Neural progenitor cell (in vitro differentiated cells): ENCODE measurements at regions not wholly inside any gene's neighbourhood (a gene's known extent, or its start where the extent isn't known, plus 50 kb on each side); places are given as distances from the start of the nearest gene placed in this dataset.

Experiments
- DNase-seq: peaks from one replicate; pipeline ENCODE4 v3.0.0-alpha.2; 2016; ENCODE audit warnings: low spot score
- H2AFZ ChIP-seq: fragments of 200-600 bp; sonication (generic); replicated peaks from 2 replicates; pipeline ENCODE4 v1.6.1; 2016; ENCODE audit warnings: antibody characterized with exemption
- H3F3A ChIP-seq: fragments of 200-600 bp; sonication (generic); 2 replicates; pipeline ENCODE4 v1.6.1; 2016; ENCODE audit warnings: antibody characterized with exemption, low read depth
- H3K27ac ChIP-seq: fragments of 200-600 bp; sonication (generic); 2 replicates; pipeline ENCODE4 v1.5.1; 2016; ENCODE audit warnings: mild to moderate bottlenecking
- H3K27me3 ChIP-seq: fragments of 200-600 bp; sonication (generic); 2 replicates; pipeline ENCODE4 v1.6.1; 2016; ENCODE audit warnings: mild to moderate bottlenecking, moderate library complexity
- H3K36me3 ChIP-seq: fragments of 200-600 bp; sonication (generic); 2 replicates; pipeline ENCODE4 v1.5.1; 2016
- H3K4me1 ChIP-seq: fragments of 200-600 bp; sonication (generic); 2 replicates; pipeline ENCODE4 v1.6.1; 2016; ENCODE audit warnings: mixed run types
- H3K4me2 ChIP-seq: fragments of 200-600 bp; sonication (generic); 2 replicates; pipeline ENCODE4 v1.6.1; 2016
- H3K4me3 ChIP-seq: fragments of 200-600 bp; sonication (generic); 2 replicates; pipeline ENCODE4 v1.5.1; 2016
- H3K79me2 ChIP-seq: fragments of 200-600 bp; sonication (generic); 2 replicates; pipeline ENCODE4 v1.6.1; 2016; ENCODE audit warnings: low read depth
- H3K9ac ChIP-seq: fragments of 200-600 bp; sonication (generic); 2 replicates; pipeline ENCODE4 v1.6.1; 2016
- H3K9me3 ChIP-seq: fragments of 200-600 bp; sonication (generic); 2 replicates; pipeline ENCODE4 v1.5.1; 2016; ENCODE audit warnings: low read depth
- H4K20me1 ChIP-seq: fragments of 200-600 bp; sonication (generic); 2 replicates; pipeline ENCODE4 v1.6.1; 2016; ENCODE audit warnings: low read depth
- H3K27ac Mint-ChIP-seq: 3 replicates; pipeline ENCODE4 v1.8.0; 2021; ENCODE audit warnings: mixed read lengths
- H3K27me3 Mint-ChIP-seq: 2 replicates; pipeline ENCODE4 v1.8.0; 2022; ENCODE audit warnings: low read depth, mild to moderate bottlenecking, inconsistent platforms, moderate library complexity, mixed read lengths; ENCODE audit not compliant: insufficient read depth
- H3K36me3 Mint-ChIP-seq: 3 replicates; pipeline ENCODE4 v1.8.0; 2021; ENCODE audit warnings: mixed read lengths
- H3K4me1 Mint-ChIP-seq: 3 replicates; pipeline ENCODE4 v1.8.0; 2021; ENCODE audit warnings: mixed read lengths
- H3K4me3 Mint-ChIP-seq: 3 replicates; pipeline ENCODE4 v1.8.0; 2021; ENCODE audit warnings: mild to moderate bottlenecking, moderate library complexity, mixed read lengths
- H3K9me3 Mint-ChIP-seq: 3 replicates; pipeline ENCODE4 v1.8.0; 2020; ENCODE audit warnings: mixed read lengths
- CTCF ChIP-seq: fragments of 200-600 bp; sonication (generic); IDR thresholded peaks from 2 replicates; pipeline ENCODE4 v1.5.1; 2017; ENCODE audit warnings: antibody characterized with exemption, mild to moderate bottlenecking
- EZH2 ChIP-seq: fragments of 200-600 bp; sonication (generic); IDR thresholded peaks from 2 replicates; pipeline ENCODE4 v1.6.1; 2017; ENCODE audit warnings: antibody characterized with exemption, mild to moderate bottlenecking, moderate library complexity
- EZH2phosphoT487 ChIP-seq: fragments of 200-600 bp; sonication (generic); IDR thresholded peaks from 2 replicates; pipeline ENCODE4 v1.6.1; 2017; ENCODE audit warnings: antibody characterized with exemption

- H3K9ac ChIP-seq, result no peak overlapping the region
- no peaks in the 10 kb centered on the region for H4K20me1 ChIP-seq
Measured at GRCh38 chr13:73556128-73556527, 497.3 kb downstream of the KLF5 start.

GRCh38 chr13:73551736-73552135, 492.9 kb downstream of the KLF5 start:
- no peaks in the 10 kb centered on the region for H3K36me3 ChIP-seq
- no peaks in the 10 kb centered on the region for H4K20me1 ChIP-seq
- no peak overlapping the region for H3K4me2 ChIP-seq
- Mint-ChIP-seq H3K4me1 (no peaks in the 10 kb centered on the region), H3K27me3 (no peaks in the 10 kb centered on the region), H3K36me3 (no peaks in the 10 kb centered on the region), H3K27ac (no peak overlapping the region), H3K9me3 (no peaks in the 10 kb centered on the region), H3K4me3 (no peak overlapping the region)
- no peak overlapping the region for H3K9ac ChIP-seq
- no peaks in the 10 kb centered on the region for H3K27me3 ChIP-seq
- DNase-seq, result no peak
- H3K4me3 ChIP-seq, result no peak overlapping the region
- H3K4me1 ChIP-seq, result no peaks in the 10 kb centered on the region
- no peaks in the 10 kb centered on the region for H3K79me2 ChIP-seq
- H3F3A ChIP-seq, result no peaks in the 10 kb centered on the region
- TF ChIP-seq EZH2 (no peak), EZH2phosphoT487 (no peak)
- no peak overlapping the region for H3K27ac ChIP-seq
- H3K9me3 ChIP-seq, result no peaks in the 10 kb centered on the region
- no peak overlapping the region for H2AFZ ChIP-seq

More at GRCh38 chr13:73556128-73556527, 497.3 kb downstream of the KLF5 start:
- Histone ChIP-seq H3K4me3 (no peak overlapping the region), H2AFZ (no peak overlapping the region), H3K27me3 (no peaks in the 10 kb centered on the region), H3K79me2 (no peaks in the 10 kb centered on the region), H3K27ac (no peak overlapping the region), H3K4me2 (no peak overlapping the region), H3F3A (no peaks in the 10 kb centered on the region), H3K36me3 (no peaks in the 10 kb centered on the region), H3K4me1 (no peaks in the 10 kb centered on the region), H3K9me3 (no peaks in the 10 kb centered on the region)
- H3K4me3 Mint-ChIP-seq, result no peak overlapping the region
- H3K27me3 Mint-ChIP-seq, result no peaks in the 10 kb centered on the region
- no peak for DNase-seq
- no peaks in the 10 kb centered on the region for H3K4me1 Mint-ChIP-seq
- TF ChIP-seq CTCF (no peak), EZH2phosphoT487 (no peak), EZH2 (no peak)
- no peaks in the 10 kb centered on the region for H3K36me3 Mint-ChIP-seq
- H3K27ac Mint-ChIP-seq, result no peak overlapping the region
- no peaks in the 10 kb centered on the region for H3K9me3 Mint-ChIP-seq

GRCh38 chr13:73549717-73550116, 490.9 kb downstream of the KLF5 start:
- no peak overlapping the region for H3K27ac Mint-ChIP-seq

GRCh38 chr13:73548449-73548848, 489.6 kb downstream of the KLF5 start:
- H3K27ac ChIP-seq, result no peak overlapping the region
- H3F3A ChIP-seq, result no peaks in the 10 kb centered on the region
- Mint-ChIP-seq H3K36me3 (no peaks in the 10 kb centered on the region), H3K27me3 (no peaks in the 10 kb centered on the region), H3K9me3 (no peaks in the 10 kb centered on the region), H3K4me1 (no peaks in the 10 kb centered on the region), H3K4me3 (no peak overlapping the region), H3K27ac (no peak overlapping the region)
- H3K79me2 ChIP-seq, result no peaks in the 10 kb centered on the region
- H4K20me1 ChIP-seq, result no peaks in the 10 kb centered on the region
- no peaks in the 10 kb centered on the region for H3K4me1 ChIP-seq
- DNase-seq, result no peak
- H3K27me3 ChIP-seq, result no peaks in the 10 kb centered on the region
- no peak overlapping the region for H3K4me2 ChIP-seq
- H2AFZ ChIP-seq, result no peak overlapping the region
- H3K36me3 ChIP-seq, result no peaks in the 10 kb centered on the region
- H3K9me3 ChIP-seq, result no peaks in the 10 kb centered on the region
- no peak overlapping the region for H3K4me3 ChIP-seq
- no peak for TF ChIP-seq EZH2phosphoT487
- no peak for TF ChIP-seq EZH2
- no peak for TF ChIP-seq CTCF
- H3K9ac ChIP-seq, result no peak overlapping the region

More at GRCh38 chr13:73549717-73550116, 490.9 kb downstream of the KLF5 start:
- Mint-ChIP-seq H3K36me3 (no peaks in the 10 kb centered on the region), H3K27me3 (no peaks in the 10 kb centered on the region), H3K9me3 (no peaks in the 10 kb centered on the region), H3K4me3 (no peak overlapping the region), H3K4me1 (no peaks in the 10 kb centered on the region)
- no peaks in the 10 kb centered on the region for H3K36me3 ChIP-seq
- H3K27ac ChIP-seq, result no peak overlapping the region
- no peaks in the 10 kb centered on the region for H3K9me3 ChIP-seq
- no peaks in the 10 kb centered on the region for H4K20me1 ChIP-seq
- H3K4me2 ChIP-seq, result no peak overlapping the region
- DNase-seq, result no peak
- no peaks in the 10 kb centered on the region for H3K27me3 ChIP-seq
- H2AFZ ChIP-seq, result no peak overlapping the region
- no peak for TF ChIP-seq EZH2phosphoT487
- no peaks in the 10 kb centered on the region for H3K79me2 ChIP-seq
- H3K4me1 ChIP-seq, result no peaks in the 10 kb centered on the region
- no peak overlapping the region for H3K4me3 ChIP-seq
- H3F3A ChIP-seq, result no peaks in the 10 kb centered on the region
- no peak overlapping the region for H3K9ac ChIP-seq
